ENCODE measurements at regions not wholly inside any gene's neighbourhood (a gene's known extent, or its start where the extent isn't known, plus 50 kb on each side); places are given as distances from the start of the nearest gene placed in this dataset.

DNA sequence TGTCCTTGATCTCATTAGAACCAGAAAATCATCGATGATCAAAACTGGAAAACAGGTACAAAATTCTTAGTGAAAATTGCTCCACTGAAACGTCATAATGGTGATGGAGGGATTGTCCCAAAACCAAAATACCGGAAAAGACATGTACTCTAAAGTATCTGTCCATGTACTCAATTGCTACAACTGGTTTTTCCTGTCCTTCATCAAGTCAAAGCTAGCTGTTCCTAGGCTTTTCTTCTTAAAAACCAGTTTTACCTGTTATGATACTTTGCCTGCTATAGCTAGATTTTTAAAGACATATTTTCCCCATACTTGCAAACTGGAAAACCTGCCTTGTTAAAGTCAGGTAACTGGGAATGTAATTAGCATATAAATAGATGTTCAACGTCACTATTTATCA is 50.5 kb upstream of the LRRC1 start:
- DNase-seq (ENCODE audit: low spot score): no peak

- no peak for DNase-seq (ENCODE audit: low spot score)
These were observed 53.6 kb upstream of the LRRC1 start for GRCh38 chr6:53741034-53741823.

DNA sequence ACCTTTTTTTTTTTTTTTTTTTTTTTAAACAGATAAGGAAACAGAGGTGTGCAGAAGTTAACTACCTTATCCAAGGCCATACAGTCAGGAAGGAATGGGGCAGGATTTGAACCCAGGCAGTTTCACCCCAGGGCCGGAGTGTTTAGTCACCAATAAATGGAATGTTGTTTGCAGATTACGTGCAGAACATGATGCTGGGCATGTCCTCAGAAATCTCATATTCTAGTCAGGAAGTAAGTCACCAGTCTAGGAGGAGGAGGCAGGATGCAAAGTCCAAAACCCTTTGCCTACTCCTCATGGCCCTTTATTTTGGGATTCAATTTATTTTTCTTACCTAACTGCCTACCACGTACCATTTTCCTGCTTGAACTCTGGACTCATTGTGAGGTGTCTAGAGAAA is 57.1 kb upstream of the LRRC1 start:
- no peak for DNase-seq (ENCODE audit: low spot score)

- DNase-seq (ENCODE audit: low spot score): peak; percentile 49
These were observed 58.9 kb upstream of the LRRC1 start for GRCh38 chr6:53735896-53736295.

DNA sequence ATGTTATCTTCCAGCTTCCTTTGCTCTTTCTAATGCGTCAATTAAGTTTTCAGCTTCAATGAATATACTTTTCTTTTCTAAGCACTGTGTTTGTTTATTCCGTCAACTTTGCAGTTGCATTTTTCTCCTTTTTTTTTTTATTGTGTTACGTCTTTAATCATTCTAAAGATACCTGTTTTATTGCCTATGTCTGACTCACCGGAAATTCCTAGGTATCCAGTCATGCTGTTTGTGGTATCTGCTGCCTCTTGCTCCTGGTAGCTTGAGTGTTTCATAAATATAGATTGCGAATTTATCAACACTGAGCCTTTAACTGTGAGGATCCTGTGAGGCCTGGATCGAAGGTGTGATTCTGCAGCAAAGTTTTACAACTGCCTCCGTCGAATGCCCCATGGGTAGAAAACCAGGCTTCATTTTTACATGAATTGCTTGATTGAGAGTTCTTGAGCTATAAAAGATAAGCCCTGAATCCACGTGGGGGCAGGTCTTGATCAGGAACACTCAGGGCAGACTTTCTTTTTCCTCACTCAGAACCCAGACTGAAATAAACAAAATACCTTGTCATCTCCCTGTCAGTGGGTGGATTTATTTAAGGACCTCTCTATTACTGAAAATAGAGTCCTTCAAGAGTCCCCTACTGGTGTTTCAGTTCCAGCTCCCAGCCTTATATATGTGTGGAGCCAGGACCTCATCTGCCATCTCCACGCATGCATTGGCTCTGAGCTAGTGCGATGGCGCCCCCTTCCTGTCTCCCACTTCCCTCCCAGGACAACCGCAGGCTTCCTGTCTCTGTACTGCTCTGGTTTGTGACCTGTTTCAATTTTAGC is 60.1 kb upstream of the LRRC1 start:
- peak; percentile 47 for DNase-seq (ENCODE audit: low spot score)

DNA sequence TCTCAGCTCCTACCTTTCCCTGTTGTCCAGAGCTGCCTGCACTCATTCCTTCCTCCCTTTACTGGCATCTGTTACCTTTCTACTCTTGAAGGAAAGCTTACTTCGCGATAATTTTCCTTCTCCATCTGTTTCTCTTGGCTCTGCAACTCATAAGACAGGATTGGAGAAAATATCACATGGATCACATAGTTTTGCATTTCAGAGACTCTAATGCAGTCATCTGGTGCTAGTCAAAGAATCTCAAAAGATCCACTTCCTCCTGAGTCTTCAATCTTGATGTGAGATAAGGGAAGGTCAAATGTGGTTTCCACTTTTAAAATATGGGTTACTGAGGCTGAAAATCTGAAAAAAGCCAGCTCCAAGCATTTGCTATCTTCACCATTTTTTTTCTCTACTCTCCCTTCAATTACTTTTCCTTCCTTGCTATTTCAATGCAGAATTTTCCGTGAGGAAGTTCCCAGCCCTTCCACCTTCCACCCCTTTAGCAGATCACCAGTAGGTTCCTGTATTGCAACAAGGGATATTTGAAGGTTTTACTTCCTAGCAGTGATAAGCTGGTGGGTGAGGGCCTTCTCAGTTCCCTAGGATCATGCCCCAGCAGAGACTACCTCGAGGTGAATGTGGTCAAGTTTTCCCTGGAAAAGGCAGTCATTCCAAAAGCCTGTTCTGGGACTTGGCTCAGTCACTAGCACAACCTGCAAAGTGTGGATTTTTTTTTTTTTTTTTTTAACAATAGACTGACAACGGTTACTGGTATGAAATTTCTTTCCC is 62.8 kb upstream of the LRRC1 start:
- no peak for DNase-seq (ENCODE audit: low spot score)

DNA sequence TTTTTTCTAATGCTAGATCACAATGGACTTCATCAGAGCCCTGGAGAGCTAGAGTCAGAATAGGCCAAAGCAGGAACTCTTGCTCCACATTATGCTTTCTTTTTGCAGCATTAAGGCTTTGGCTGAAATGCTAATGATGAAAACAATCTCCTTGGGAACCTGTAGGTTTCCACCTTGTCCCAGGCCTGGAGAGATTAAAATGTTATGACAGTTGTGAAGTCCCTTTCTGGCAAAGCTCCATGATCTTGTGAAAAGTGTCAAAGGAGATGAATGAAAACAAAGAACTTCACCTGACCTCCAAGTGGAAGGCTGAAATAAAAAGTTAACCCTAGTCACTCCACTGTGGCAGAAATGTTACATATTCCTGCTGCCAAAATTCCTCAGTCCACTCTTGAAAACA is 64.0 kb upstream of the LRRC1 start:
- no peak for DNase-seq (ENCODE audit: low spot score)

DNA sequence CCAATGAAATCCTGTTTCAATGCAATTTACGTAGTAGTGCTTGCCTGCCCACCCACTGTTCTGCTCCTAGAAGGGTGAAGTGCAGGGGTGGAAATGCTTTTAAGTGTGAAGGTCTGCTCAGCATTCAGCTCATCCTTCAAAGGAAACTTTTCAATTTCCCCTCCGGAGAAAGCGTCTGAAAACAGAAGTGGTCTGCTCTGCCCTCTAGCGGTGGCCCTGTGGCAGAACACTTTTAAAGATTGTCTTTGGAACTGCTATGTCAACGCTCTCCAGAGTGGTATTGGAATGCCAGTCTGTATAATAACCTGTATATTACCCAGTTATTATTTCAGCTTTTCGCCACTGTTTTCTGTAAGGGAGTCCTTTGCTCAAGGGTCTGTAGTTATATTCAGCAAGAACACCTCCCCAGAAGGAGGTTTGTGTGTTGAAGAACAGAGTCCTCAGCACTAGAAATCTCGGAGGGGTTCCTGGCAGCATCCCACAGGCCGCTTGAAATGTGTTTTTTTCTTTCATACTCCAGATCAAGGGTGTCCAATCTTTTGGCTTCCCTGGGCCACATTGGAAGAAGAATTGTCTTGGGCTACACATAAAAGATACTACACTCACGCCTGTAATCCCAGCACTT is 63.1 kb upstream of the KLHL31 start:
- DNase-seq (ENCODE audit: low spot score): peak; percentile 71

DNA sequence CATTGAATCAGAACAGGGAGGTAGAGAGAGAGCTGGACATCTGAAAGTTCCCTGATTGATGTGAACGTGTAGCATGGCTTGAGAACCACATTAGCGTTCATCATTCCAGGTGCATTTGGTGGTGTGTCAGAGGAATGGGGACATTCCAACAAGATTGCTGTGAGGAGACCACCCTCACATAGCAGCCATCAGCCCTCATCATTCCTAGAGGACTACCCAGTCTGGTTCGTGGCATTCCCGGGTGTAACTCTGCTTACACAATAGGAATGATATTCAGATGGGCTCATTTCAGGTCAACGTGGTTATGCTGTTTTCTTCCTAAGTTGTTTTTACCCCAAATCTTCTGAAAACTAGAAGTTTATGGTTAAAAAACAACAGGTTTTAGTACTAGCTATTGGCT is 62.2 kb upstream of the KLHL31 start:
- no peak for DNase-seq (ENCODE audit: low spot score)

DNA sequence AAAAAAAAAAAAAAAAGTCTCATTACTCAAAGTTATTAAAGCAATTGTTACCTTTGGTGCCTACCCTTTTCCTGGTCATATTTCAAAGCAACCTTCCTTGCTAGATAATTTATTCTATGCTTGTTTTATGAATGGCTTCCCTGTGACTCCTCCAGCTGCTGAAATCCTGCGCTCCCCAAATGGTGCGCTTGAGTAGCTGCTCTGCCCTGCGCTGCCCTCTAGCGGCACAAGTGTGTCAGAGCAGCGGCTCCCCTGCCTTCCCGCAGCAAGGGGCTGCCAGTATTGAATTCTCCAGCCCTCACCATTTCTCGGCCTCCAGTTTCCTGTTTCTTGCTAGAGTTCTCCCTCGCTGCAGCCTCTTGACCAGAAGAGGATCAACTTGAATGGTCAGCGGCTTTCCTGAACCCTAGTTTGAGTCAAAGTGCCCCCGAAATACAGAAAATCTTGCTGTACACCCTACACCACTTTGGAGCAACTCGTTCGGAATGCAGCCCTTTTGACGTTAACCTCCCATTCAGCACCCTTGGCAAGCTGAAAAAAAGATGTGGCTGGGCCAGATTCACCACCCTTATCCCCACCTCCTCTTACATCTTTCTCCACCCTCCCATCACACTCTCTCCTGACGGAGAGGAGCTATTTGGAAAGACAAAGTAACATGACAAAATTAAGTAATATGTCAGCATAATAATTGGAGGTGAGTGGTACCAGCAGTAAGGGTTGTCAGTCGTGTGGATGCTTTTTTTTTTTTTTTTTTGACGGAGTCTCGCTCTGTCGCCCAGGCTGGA is 60.4 kb upstream of the KLHL31 start:
- peak; percentile 90 for DNase-seq (ENCODE audit: low spot score)

GRCh38 chr6:53724501-53724900 is 58.9 kb upstream of the KLHL31 start:
- no peak for DNase-seq (ENCODE audit: low spot score)

GRCh38 chr6:53723331-53723730 is 57.8 kb upstream of the KLHL31 start:
- DNase-seq (ENCODE audit: low spot score): no peak

DNA sequence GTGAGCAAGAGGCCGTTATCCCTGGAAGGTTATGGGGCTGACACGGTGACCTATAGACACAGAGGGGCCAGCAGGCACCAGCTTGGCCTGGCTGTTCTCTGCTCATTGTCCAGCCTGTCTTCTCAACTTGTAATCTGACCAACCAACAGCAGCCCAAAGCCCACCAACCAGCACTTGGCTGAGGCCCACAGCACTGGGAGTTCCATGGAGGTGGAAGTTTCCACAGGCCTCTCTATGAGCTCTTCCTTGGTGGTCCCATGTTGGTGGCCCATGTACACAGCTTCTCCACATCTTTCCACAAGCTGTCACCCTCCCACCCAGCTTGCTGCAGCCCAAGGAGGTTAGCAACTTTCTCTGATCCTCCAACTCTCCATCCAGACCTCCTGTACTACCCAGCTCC is 56.2 kb upstream of the KLHL31 start:
- no peak for DNase-seq (ENCODE audit: low spot score)

- peak; percentile 63 for DNase-seq (ENCODE audit: low spot score)
These were observed 53.3 kb upstream of the KLHL31 start for GRCh38 chr6:53718597-53719460.

DNA sequence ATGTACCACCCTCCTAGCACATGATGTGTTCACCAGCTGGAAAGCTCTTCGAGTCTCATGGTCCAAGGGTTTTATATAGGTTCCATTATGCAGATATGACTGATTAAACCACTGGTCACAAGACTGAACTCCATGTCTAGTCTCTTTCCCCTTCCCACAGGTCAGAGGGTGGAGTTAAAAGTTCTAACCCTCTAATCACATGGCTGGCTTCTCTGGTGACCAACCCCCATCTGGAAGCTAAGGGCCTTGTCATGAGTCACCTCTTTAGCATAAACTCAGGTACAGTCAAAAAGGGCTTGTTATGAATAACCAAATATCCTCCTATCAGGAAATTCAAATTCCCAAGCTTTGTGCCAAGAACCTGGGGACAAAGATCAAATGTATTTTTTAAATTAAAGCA is 52.0 kb upstream of the KLHL31 start:
- DNase-seq (ENCODE audit: low spot score): no peak

DNA sequence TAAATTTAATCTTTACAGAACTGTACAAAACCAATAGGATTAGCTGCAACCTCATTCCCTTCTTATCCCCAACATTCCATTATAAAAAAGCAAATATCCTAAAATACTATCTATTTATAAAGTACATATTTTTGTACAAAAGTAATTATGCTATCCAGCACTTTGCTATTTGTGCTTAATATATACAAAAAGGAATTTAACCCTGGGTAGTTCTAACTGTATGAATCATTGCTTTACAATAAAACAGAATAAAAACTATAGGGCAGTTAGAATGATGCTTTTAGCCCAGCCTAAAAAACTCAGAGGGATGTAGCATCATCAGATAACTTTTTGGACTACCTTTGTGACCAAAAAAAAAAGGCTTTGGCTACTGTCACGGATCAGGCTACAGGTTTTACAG is 49.9 kb upstream of the KLHL31 start:
- no peak for DNase-seq (ENCODE audit: low spot score)

Data from D341Med (cell line).